PC-3 (cell line): ENCODE measurements at regions not wholly inside any gene's neighbourhood (a gene's known extent, or its start where the extent isn't known, plus 50 kb on each side); places are given as distances from the start of the nearest gene placed in this dataset.

Source experiments
- ATAC-seq: fragments of 200-7000 bp; cut with Tn5 transposase; 2 replicates; pipeline ENCODE4 v1.9.1; 2020; ENCODE audit warnings: mild to moderate bottlenecking, moderate library complexity
- BruUV-seq: library from RNA; stranded (reverse); fragments of 400-500 nt; replicated peaks from 2 replicates; lab custom pipeline; 2021; lab: Mats Ljungman, UMichigan
- CTCF ChIA-PET: fragments of 300-600 bp; sonication (Branson Sonifier 250); formaldehyde crosslinking; loops from one replicate; lab custom pipeline; 2022; ENCODE audit warnings: antibody characterized with exemption; lab: Charles Lee
- POLR2A ChIA-PET: fragments of 300-600 bp; sonication (Branson Sonifier 250); formaldehyde crosslinking; loops from one replicate; lab custom pipeline; 2022; ENCODE audit warnings: antibody characterized with exemption; ENCODE audit not compliant: unreplicated experiment; lab: Charles Lee
- DNase-seq: peaks from one replicate; pipeline ENCODE4 v3.0.0-alpha.2; 2015
- H2AFZ ChIP-seq: fragments of 300-600 bp; sonication (generic); 2 replicates; pipeline ENCODE4 v1.6.0; 2016; ENCODE audit warnings: antibody characterized with exemption, low read length
- H3F3A ChIP-seq: fragments of 300-600 bp; sonication (generic); one replicate; pipeline ENCODE4 v1.6.0; 2017; ENCODE audit warnings: antibody characterized with exemption, low read length, control low read depth, mild to moderate bottlenecking; ENCODE audit not compliant: unreplicated experiment
- H3K27ac ChIP-seq: fragments of 300-600 bp; sonication (generic); 2 replicates; pipeline ENCODE4 v1.5.1; 2016; ENCODE audit warnings: mild to moderate bottlenecking, low read length
- H3K27me3 ChIP-seq: fragments of 300-600 bp; sonication (generic); 2 replicates; pipeline ENCODE4 v1.6.1; 2016; ENCODE audit warnings: low read length, mixed read lengths
- H3K36me3 ChIP-seq: fragments of 300-600 bp; sonication (generic); 2 replicates; pipeline ENCODE4 v1.6.1; 2016; ENCODE audit warnings: low read depth, mixed run types, low read length, mixed read lengths
- H3K4me1 ChIP-seq: fragments of 300-600 bp; sonication (generic); 2 replicates; pipeline ENCODE4 v1.5.1; 2016; ENCODE audit warnings: low read length; ENCODE audit not compliant: insufficient read depth
- H3K4me2 ChIP-seq: fragments of 300-600 bp; sonication (generic); 2 replicates; pipeline ENCODE4 v1.6.0; 2016; ENCODE audit warnings: low read length
- H3K4me3 ChIP-seq: fragments of 300-600 bp; sonication (generic); 2 replicates; pipeline ENCODE4 v1.5.1; 2016; ENCODE audit warnings: mild to moderate bottlenecking, low read length, mixed read lengths
- H3K79me2 ChIP-seq: fragments of 300-600 bp; sonication (generic); 2 replicates; pipeline ENCODE4 v1.6.1; 2017; ENCODE audit warnings: low read length, mixed read lengths
- H3K9ac ChIP-seq: fragments of 300-600 bp; sonication (generic); 2 replicates; pipeline ENCODE4 v1.6.0; 2016; ENCODE audit warnings: mild to moderate bottlenecking, low read length
- H3K9me2 ChIP-seq: fragments of 300-600 bp; sonication (generic); replicated peaks from 2 replicates; pipeline ENCODE4 v1.6.1; 2016; ENCODE audit warnings: mixed run types, low read length, mixed read lengths
- H3K9me3 ChIP-seq: fragments of 300-600 bp; sonication (generic); 2 replicates; pipeline ENCODE4 v1.6.1; 2016; ENCODE audit warnings: low read length, mixed read lengths
- H4K20me1 ChIP-seq: fragments of 300-600 bp; sonication (generic); 2 replicates; pipeline ENCODE4 v1.6.1; 2016; ENCODE audit warnings: low read length, mixed read lengths
- EZH2 ChIP-seq: fragments of 300-600 bp; sonication (generic); IDR thresholded peaks from one replicate; pipeline ENCODE4 v1.6.1; 2017; ENCODE audit warnings: antibody characterized with exemption, mild to moderate bottlenecking, low read length; ENCODE audit not compliant: unreplicated experiment
- EZH2phosphoT487 ChIP-seq: fragments of 300-600 bp; sonication (generic); IDR thresholded peaks from 2 replicates; pipeline ENCODE4 v1.6.1; 2018; ENCODE audit warnings: mild to moderate bottlenecking, antibody characterized with exemption, low read length, borderline replicate concordance
- intact Hi-C: fragments of 100-400 bp; cut with micrococcal nuclease; formaldehyde crosslinking; loops from 2 replicates; pipeline ENCODE4 v1.9.0; 2023
- TF ChIP-seq, protein P1 (sequence below): fragments of 300-600 bp; sonication (generic); conservative IDR thresholded peaks from 2 replicates; pipeline ENCODE4 v1.5.1; 2017; ENCODE audit warnings: antibody characterized with exemption, low read depth, mild to moderate bottlenecking, low read length

DNA sequence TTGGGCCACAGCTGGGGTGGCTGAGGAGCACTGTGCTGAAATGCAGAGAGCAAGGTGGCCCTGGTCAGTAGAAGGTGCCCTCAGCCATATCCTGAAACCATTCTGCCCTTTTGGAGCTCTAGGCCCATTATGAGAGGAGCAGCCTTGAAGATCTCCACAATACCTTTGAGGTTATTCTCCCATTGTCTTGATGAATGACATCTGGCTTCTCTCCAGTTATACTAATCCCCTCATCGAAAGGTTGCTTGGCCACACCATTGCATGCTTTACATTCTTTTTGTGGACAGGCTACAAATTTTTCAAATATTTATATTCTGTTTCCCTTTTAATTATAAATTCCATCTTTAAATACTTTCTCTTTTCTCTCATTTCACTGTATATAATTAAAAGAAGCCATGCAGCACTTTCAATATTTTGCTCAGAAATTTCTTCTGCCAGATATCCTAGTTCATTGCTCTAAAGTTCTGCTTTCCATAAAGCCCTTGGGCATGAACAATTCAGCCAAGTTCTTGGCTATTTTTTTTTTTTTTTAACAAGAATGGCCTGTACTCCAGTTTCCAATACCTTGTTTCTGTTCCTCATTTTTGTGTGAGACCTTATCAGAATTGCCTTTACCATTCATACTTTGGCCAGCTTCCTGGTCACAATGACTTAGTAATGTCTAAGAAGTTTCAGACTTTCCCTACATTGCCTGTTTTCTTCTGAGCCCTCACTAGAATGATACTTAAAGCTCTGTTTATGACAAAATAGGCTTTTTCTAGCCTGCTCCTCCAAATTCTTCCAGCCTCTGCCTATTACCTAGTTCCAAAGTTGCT, 138.9 kb upstream of the SGO1 start:
- intact Hi-C loops, result no loop called here
- no peak overlapping the region for H3K27ac ChIP-seq
- POLR2A ChIA-PET, result no interaction called here

DNA sequence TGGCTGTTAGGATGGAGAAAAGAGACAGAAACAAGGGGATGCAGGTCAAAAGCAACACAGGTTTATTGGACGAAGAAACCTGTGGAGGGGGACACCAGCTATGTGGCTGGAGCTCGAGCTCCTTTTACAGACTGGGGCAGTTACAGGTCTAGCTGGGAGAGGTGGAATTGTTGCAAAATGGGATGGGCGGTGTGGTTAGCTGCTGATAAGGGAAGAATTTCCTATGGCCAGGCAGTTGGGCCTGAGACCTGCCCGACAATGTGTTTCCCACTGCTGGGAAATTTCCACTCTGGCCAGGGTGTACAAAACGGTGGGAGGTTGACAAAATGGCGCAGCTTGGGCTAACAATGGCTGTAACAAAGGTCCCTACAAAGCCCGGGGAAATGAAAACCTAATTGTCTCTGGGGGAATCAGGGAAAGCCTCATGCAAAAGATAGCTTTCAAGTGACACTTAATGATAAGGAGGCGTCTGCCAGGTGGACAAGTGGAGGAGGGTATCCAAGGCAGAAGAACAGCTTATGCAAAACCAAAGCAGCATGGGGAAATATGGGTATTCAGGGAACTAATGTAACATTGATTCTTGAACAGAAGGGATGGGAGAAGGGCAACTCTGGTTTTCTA, 137.4 kb upstream of the SGO1 start:
- DNase-seq (no peak), ATAC-seq (no peak)
- Histone ChIP-seq H3K9me3 (no peaks in the 10 kb centered on the region), H2AFZ (no peak overlapping the region), H3F3A (no peaks in the 10 kb centered on the region), H3K36me3 (no peaks in the 10 kb centered on the region), H3K27ac (no peak overlapping the region), H3K9ac (no peak overlapping the region), H3K79me2 (no peaks in the 10 kb centered on the region), H3K4me3 (no peak overlapping the region), H4K20me1 (no peaks in the 10 kb centered on the region), H3K27me3 (no peaks in the 10 kb centered on the region; the same call in 1 of the 2 replicates), H3K4me2 (no peak overlapping the region), H3K9me2 (no peaks in the 10 kb centered on the region), H3K4me1 (no peaks in the 10 kb centered on the region)
- no TSS peak for BruUV-seq
- ChIA-PET CTCF (no interaction called here), POLR2A (no interaction called here)
- TF ChIP-seq EZH2 (no peak), EZH2phosphoT487 (no peak)
- TF ChIP-seq, protein P1, sequence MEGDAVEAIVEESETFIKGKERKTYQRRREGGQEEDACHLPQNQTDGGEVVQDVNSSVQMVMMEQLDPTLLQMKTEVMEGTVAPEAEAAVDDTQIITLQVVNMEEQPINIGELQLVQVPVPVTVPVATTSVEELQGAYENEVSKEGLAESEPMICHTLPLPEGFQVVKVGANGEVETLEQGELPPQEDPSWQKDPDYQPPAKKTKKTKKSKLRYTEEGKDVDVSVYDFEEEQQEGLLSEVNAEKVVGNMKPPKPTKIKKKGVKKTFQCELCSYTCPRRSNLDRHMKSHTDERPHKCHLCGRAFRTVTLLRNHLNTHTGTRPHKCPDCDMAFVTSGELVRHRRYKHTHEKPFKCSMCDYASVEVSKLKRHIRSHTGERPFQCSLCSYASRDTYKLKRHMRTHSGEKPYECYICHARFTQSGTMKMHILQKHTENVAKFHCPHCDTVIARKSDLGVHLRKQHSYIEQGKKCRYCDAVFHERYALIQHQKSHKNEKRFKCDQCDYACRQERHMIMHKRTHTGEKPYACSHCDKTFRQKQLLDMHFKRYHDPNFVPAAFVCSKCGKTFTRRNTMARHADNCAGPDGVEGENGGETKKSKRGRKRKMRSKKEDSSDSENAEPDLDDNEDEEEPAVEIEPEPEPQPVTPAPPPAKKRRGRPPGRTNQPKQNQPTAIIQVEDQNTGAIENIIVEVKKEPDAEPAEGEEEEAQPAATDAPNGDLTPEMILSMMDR, result no peak
- intact Hi-C loops, result no loop called here

More for the DNA sequence above, 138.9 kb upstream of the SGO1 start:
- Histone ChIP-seq H3K36me3 (no peaks in the 10 kb centered on the region), H3K27me3 (no peaks in the 10 kb centered on the region; the same call in 1 of the 2 replicates), H3F3A (no peaks in the 10 kb centered on the region), H3K4me3 (no peak overlapping the region), H3K9ac (no peak overlapping the region), H4K20me1 (no peaks in the 10 kb centered on the region), H3K9me2 (no peaks in the 10 kb centered on the region), H3K4me1 (no peaks in the 10 kb centered on the region), H3K9me3 (no peaks in the 10 kb centered on the region), H3K79me2 (no peaks in the 10 kb centered on the region), H2AFZ (no peak overlapping the region), H3K4me2 (no peak overlapping the region)
- CTCF ChIA-PET, result no interaction called here
- no TSS peak for BruUV-seq
- DNase-seq, result no peak
- ATAC-seq, result no peak
- TF ChIP-seq, protein P1, result no peak
- TF ChIP-seq EZH2 (no peak), EZH2phosphoT487 (no peak)

DNA sequence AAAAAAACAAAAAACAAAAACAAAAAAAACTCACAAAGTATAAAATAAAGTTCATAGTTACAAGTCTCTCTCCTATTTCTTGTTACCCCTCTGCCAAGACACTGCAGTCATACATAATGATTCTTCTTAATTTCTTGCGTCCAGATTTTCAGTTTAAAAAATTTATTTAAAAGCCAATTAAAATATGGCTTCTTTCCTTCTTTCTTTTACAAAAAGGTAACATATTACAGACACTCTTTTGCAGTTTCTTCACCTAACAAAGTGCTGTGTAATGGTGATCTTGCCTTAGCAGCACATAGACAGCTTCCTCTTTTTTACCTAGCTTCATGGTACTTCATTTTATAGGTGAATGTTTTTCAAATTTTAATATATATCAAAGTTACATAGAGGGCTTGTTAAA, 136.1 kb upstream of the SGO1 start:
- no TSS peak for BruUV-seq
- no peak for TF ChIP-seq EZH2
- TF ChIP-seq, protein P1, result no peak
- TF ChIP-seq EZH2phosphoT487, result no peak
- intact Hi-C loops, result no loop called here
- H4K20me1 ChIP-seq, result no peaks in the 10 kb centered on the region
- no peaks in the 10 kb centered on the region for H3F3A ChIP-seq
- no peaks in the 10 kb centered on the region for H3K36me3 ChIP-seq
- no peaks in the 10 kb centered on the region; the same call in 1 of the 2 replicates for H3K27me3 ChIP-seq
- H3K4me1 ChIP-seq, result no peaks in the 10 kb centered on the region
- H3K9me3 ChIP-seq, result no peaks in the 10 kb centered on the region
- no peak overlapping the region for H3K4me2 ChIP-seq
- no peak overlapping the region for H2AFZ ChIP-seq
- no peaks in the 10 kb centered on the region for H3K79me2 ChIP-seq
- no peaks in the 10 kb centered on the region for H3K9me2 ChIP-seq
- H3K27ac ChIP-seq, result no peak overlapping the region
- ChIA-PET CTCF (no interaction called here), POLR2A (no interaction called here)
- no peak overlapping the region for H3K4me3 ChIP-seq
- H3K9ac ChIP-seq, result no peak overlapping the region
- ATAC-seq (no peak), DNase-seq (no peak)
